ENCODE measurements at regions not wholly inside any gene's neighbourhood (a gene's known extent, or its start where the extent isn't known, plus 50 kb on each side); places are given as distances from the start of the nearest gene placed in this dataset.

GRCh38 chr2:6342273-6342920, 523.3 kb downstream of the CMPK2 start:
- intact Hi-C loops (cut with DNase I): no loop called here

GRCh38 chr2:6343076-6343475, 522.6 kb downstream of the CMPK2 start:
- intact Hi-C loops (cut with DNase I): no loop called here
- DNase-seq: no peak

More at GRCh38 chr2:6342273-6342920, 523.3 kb downstream of the CMPK2 start:
- DNase-seq: no peak

- intact Hi-C loops (cut with DNase I): loop anchor here (2.0 kb wide), 1 partner anchor 421 kb away; no protein-coding TSS in a partner anchor
- DNase-seq: no peak
These were observed 513.5 kb downstream of the CMPK2 start for GRCh38 chr2:6352247-6352646.

GRCh38 chr2:6352906-6353515, 512.7 kb downstream of the CMPK2 start:
- DNase-seq: peak; percentile 19 to 87 (median 65)
- intact Hi-C loops (cut with DNase I): loop anchor here (2.0 kb wide), 1 partner anchor 420 kb away; no protein-coding TSS in a partner anchor

- intact Hi-C loops (cut with DNase I): loop anchor here (2.0 kb wide), 1 partner anchor 419 kb away; no protein-coding TSS in a partner anchor
These were observed 512.0 kb downstream of the CMPK2 start for GRCh38 chr2:6353669-6354068.

GRCh38 chr2:6354546-6354945, 511.2 kb downstream of the CMPK2 start:
- no peak for DNase-seq
- intact Hi-C loops (cut with DNase I): no loop called here

More at GRCh38 chr2:6353669-6354068, 512.0 kb downstream of the CMPK2 start:
- no peak for DNase-seq

- DNase-seq: no peak
- intact Hi-C loops (cut with DNase I): no loop called here
These were observed 509.6 kb downstream of the CMPK2 start for GRCh38 chr2:6355886-6356761.

- DNase-seq: no peak
- intact Hi-C loops (cut with DNase I): no loop called here
These were observed 507.2 kb downstream of the CMPK2 start for GRCh38 chr2:6358546-6358945.

- no peak for DNase-seq
- intact Hi-C loops (cut with DNase I): no loop called here
These were observed 506.7 kb downstream of the CMPK2 start for GRCh38 chr2:6358985-6359384.

- intact Hi-C loops (cut with DNase I): no loop called here
- DNase-seq: no peak
These were observed 505.7 kb downstream of the CMPK2 start for GRCh38 chr2:6359964-6360363.

- intact Hi-C loops (cut with DNase I): no loop called here
- DNase-seq: no peak
These were observed 502.8 kb downstream of the CMPK2 start for GRCh38 chr2:6362671-6363450.

GRCh38 chr2:6368281-6368680, 497.4 kb downstream of the CMPK2 start:
- DNase-seq: no peak
- intact Hi-C loops (cut with DNase I): no loop called here

GRCh38 chr2:6369266-6369665, 496.4 kb downstream of the CMPK2 start:
- DNase-seq: no peak
- intact Hi-C loops (cut with DNase I): no loop called here

GRCh38 chr2:6370753-6371551, 494.8 kb downstream of the CMPK2 start:
- no peak for DNase-seq
- intact Hi-C loops (cut with DNase I): no loop called here

GRCh38 chr2:6372317-6372901, 493.3 kb downstream of the CMPK2 start:
- no peak for DNase-seq
- intact Hi-C loops (cut with DNase I): no loop called here

GRCh38 chr2:6381326-6381725, 484.4 kb downstream of the CMPK2 start:
- intact Hi-C loops (cut with DNase I): loop anchor here (10.0 kb wide), 1 partner anchor 53 kb away; no protein-coding TSS in a partner anchor
- no peak for DNase-seq

- no peak for DNase-seq
- intact Hi-C loops (cut with DNase I): loop anchor here (10.0 kb wide), 1 partner anchor 50 kb away; no protein-coding TSS in a partner anchor
These were observed 481.4 kb downstream of the CMPK2 start for GRCh38 chr2:6384341-6384740.

- DNase-seq: no peak
- intact Hi-C loops (cut with DNase I): no loop called here
These were observed 473.4 kb downstream of the CMPK2 start for GRCh38 chr2:6392354-6392753.
